DMS 273 (cell line): ENCODE measurements at regions not wholly inside any gene's neighbourhood (a gene's known extent, or its start where the extent isn't known, plus 50 kb on each side); places are given as distances from the start of the nearest gene placed in this dataset.

ENCODE experiments used
- DNase-seq: peaks from one replicate; lab custom pipeline; 2025; ENCODE audit not compliant: unreplicated experiment; lab: John Stamatoyannopoulos, UW

DNA sequence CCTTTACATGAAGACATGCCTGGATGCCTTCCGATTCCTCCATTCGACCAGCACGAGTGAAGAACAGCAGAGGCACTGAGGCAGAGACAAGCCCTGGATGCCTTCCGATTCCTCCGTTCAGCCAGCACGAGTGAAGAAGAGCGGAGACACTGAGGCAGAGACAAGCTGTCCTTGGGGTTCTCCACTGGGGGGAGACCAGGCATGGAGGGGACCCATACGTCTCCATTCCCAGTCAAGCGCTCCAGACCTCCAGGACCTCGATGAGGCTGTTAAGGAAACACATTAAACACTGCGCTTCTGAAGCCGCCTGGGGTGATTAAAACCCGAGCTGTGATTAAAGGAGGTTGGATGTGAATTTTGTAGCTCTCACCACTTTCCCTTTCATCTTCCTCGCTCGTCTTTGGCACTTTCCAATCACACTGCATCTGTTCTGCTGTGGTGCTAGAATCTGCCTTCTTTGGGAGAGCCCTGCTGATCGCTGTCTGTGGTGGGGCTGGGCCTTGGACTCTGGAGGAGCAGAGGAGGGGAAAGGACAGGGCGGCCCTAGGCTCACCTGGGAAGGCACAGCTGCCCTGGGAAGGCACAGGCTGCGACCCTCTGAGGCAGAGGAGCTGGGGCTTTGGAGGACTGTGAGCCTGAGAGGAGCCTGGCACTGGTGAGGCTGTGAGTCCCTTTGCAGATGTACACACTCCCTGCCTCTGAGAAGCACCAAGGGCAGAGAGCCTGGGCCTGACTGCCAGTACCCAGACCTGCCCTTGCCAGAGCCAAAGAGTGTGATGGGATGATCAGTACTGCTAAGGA lies 463.1 kb upstream of the HS6ST1 start:
- DNase-seq = no peak

DNA sequence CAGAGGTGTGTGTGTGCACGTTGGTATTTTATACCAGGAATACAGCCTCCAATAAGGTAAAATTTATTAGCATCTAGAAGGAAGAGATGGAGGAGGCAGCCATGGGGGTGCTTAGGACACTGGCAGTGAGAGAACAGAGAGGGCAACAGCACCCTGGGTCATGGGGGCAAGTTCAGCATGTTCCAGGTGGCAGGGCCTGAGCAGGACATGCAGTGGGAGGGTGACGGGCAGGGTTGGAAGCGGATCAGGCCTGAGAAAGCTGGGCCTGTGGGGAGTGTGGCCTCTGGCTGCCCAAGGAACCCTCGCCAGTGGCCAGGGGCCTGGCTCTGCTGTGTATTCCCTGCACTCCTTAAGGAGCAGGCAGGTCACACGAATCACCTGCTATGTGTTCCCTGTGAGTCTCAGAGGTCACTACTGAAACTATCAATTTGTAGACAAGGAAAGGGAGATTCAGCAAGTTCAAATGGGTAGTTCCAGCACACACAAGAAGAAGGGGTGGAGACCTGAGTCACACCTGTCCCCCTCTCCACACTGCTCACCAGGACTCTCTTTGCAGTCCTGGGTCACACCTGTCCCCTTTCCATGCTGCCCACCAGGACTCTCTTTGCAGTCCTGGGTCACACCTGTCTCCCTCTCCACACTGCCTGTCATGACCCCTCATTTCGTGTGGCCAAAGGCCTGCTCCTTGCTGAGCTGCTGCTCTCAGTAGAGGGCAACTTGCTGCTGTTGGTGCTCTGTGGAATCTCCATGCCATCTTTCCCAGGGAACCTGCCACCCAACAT lies 463.9 kb upstream of the HS6ST1 start:
- no peak for DNase-seq

DNA sequence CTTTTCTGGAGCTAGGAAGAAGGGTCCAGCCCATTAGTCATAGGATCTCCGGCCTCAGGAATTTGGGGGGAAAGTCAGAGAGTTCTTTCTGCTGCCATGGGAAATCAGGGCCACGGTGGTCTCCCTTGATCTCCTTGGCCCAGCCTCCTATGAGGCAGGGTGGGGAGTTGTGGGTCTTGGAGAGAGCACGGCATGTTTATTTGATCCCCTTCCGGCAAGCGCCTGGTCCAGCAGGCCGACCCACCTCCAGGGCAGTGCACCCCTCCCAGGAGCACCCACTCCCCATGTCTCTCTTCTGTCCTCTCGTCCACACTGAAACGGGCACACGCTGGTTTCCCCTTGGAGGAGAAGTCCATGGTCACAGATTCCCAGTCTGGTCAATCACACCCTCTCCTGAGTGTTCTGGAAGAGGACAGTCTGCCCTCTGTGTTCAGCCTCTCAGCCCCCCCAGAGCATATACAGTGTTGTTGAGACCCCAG lies 464.6 kb upstream of the HS6ST1 start:
- DNase-seq = no peak

- no peak for DNase-seq
Measured at GRCh38 chr2:128783896-128784295, 465.2 kb upstream of the HS6ST1 start.

GRCh38 chr2:128784626-128785306 lies 466.1 kb upstream of the HS6ST1 start:
- DNase-seq = no peak

DNA sequence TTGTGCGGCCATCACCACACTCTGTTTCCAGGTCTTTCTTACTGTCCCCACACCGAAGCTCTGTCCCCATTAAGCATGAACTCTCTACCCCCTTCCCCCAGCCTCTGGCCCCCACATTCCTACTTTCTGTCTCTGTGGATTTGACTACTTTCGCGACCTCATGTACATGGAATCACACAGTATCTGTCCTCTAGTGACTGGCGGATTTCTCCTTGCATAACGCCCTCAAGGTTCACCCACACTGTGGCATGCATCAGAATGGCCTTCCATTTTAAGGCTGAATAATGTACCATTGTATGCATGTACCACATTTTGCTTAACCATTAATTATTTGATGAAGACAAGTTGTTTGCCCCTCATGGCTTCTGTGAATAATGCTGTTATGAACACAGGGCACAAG lies 467.6 kb upstream of the HS6ST1 start:
- no peak for DNase-seq

DNA sequence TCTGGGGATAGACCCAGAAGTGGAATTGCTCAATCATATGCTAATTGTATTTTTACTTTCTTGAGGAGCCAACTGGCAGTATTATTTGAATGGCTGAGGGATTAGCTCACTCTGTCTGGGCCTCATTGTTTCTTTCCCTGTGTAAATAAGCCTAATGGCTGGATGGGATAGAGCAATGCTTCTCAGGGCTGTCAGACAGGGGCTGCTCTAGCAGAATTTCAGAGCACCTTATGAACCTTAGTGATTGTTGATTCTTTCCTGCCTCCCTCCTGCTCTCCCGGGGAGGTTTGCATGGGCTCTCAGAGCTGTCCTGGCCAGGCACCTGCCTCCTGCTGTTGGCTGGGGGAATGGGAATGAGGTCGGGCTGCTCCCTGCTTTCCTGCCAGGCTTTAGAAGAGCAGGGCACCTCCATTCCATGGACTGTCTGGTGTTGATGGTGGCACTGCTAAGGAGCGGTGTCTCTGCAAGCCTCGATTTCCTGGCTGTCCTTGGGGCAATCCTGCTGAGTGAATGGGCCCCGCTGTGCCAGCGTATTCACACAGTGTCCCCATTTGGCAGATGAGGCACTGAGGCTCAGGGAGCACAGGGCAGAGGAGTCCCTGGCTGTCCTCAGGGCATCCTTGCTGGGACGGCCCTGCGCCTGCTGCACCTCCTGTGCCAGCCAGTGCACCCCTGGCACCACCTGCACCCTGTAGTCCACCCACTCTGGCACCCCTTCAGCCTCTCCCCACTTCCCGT lies 468.2 kb upstream of the HS6ST1 start:
- DNase-seq = no peak

- no peak for DNase-seq
Measured at GRCh38 chr2:128787616-128788015, 468.9 kb upstream of the HS6ST1 start.

DNA sequence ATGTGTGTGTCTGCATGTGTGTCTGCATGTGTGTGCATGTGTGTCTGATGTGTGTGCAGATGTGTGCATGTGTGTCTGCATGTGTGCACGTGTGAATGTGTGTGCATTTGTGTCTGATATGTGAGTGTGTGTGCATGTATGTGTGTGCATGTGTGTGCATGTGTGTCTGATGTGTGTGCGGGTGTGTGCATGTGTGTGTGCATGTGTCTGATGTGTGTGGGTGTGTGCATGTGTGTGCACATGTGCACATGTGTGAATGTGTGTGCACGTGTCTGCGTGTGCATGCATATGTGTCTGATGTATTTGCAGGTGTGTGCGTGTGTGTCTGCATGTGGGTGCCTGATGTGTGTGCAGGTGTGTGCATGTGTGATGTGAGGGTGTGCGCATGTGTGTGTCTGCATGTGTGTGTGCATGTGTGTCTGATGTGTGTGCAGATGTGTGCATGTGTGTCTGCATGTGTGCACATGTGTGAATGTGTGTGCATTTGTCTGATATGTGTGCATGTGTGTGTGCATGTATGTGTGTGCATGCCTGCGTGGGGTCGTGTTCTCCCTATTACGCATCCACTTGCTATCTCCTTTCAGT lies 470.1 kb upstream of the HS6ST1 start:
- DNase-seq = no peak

DNA sequence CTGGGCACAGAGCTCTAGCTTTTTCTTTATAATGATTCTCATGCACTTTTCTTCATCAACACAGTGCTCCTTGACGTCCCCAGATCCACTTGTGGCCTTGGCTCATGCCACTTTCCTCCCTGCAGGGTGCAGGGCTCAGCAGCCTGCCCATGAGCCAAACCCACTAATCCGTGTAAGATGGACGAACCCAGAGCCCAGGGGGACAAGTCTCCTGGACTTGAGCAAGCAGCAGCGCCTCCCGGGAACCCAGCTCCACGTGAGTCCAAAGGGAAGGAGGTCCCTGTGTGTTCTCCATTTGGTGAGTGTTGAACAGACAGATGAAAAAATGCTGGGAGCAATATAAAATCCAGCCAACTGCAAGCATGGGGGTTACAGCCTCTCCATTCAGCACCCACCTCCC lies 470.6 kb upstream of the HS6ST1 start:
- DNase-seq = no peak

DNA sequence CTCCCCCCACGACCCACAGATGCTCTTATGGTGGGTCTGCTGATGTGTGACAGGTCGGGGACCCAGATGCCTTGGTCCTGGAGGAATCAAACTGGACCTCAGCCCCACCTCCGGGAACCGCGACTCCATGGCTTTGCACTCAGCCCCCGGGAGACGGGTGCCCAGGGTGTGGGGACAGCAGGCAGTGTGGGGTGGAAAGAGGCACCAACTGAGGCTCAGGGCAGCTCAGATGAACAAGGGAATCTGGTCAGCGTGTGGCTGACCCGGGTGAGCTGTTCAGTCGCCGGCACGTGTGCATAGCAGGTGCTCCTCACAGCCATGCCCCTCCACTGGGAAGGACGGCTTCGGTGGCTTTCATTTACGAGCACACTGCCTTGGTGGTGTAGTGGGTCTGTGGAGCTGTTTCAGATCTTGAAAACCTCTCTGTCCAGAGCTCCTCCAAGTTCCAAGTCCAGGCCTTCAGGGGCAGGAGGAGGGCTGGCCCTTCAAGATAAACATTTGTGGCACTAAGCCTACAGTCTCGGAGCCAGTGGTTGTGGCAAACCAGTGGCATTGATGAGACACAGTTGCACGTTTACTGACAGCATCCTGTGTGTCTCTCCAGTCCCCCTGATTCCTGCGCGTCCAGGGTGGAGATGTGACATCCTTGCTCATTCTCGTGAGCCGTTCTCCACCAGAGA lies 471.2 kb upstream of the HS6ST1 start:
- DNase-seq = no peak

DNA sequence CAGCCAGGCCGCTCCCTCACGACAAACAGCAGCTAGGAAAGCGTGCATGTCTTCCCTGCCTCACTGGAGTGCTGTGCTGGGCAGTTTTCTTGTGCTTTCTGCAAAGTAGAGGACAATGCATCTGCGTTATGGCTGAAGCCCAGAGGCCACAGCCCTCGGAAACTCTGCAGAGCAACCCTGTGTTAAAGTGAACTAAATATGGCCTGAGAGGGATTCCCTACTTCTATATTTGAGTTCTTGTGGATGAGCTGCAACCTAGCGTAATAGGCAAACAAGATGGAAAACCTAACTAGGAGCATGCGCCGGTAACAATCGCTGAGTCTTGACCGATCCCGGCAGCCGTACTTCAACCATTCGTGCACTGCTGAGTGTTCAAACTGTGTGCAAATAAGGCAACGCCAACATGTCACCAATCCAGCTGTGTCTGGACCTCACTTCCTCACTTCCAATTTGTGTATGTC lies 471.9 kb upstream of the HS6ST1 start:
- DNase-seq = no peak

DNA sequence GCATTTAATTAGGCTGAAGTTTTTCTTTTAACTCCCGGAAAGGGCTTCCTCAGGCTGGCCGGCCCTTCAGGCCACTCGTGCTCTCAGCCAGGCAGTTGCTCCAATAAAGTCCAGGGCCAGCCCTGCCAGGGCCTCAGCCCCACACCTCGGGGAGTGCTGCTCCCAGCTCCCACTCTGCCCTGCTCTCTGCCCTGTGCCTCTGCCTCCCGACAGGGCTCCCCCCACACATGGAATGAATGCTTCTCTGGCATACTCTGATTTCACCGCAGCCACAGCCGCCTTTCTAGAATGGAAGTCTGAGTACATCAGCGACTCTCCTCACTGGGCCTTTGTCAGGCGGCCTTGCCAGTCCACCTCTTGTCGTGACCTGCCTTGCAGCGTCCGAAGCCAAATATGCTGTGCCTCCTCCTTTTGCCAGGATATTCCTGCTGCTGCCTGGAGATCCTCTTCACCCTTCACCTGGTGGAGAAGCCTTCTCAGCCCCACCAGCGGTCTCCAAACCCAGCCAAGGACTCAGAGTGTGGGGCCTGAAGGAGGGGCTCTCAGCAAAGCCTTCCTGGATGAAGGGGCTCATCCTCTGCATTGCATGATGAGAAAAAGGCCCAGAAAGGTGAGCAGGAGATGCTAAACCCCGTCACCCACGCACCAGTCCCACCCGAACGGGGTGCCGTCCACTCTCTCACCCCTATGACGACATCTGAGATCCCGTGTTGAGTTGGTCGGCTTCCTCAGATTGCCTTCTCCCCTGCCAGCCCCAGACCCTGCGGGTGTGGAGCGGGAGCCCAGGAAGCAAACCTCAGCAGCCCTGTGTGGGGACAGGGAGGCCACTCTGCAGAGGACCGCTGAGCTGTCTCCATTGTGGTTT lies 472.7 kb upstream of the HS6ST1 start:
- DNase-seq = no peak

DNA sequence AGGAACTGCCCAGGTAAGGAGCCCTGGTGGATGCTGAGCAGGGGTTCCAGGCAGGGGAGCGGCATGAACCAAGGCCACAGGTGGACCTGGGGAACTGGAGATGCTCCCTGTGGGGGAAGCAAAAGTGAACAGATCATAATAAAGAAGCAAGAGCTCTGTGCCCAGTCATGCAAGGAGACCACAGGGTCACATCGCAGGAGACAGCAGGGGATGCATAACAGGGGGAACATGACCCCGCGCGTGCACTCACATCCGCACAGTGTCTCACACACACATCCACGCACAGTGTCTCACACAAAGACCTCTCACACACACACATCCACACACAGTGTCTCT lies 473.3 kb upstream of the HS6ST1 start:
- DNase-seq = no peak

GRCh38 chr2:128792476-128793054 lies 473.9 kb upstream of the HS6ST1 start:
- DNase-seq = no peak

DNA sequence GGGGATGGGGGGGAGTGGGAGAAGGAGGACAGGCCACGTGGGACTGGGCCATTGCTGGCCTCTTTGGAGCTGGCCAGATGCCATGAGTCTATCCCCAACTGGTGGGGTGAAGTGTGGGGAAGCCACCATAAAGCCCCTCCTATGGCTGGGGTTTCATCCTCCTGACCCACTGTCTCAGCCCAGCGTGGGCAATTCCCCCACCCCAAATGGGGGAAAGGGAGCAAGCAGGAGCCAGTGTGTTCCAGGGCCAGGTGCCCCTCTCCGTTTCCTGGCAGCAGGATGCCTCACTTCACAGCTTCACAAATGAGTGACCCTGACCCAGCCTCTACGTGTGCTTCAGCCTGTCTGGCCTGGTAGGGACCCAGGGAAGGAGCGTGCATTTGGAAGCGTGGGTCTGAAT lies 474.7 kb upstream of the HS6ST1 start:
- no peak for DNase-seq

DNA sequence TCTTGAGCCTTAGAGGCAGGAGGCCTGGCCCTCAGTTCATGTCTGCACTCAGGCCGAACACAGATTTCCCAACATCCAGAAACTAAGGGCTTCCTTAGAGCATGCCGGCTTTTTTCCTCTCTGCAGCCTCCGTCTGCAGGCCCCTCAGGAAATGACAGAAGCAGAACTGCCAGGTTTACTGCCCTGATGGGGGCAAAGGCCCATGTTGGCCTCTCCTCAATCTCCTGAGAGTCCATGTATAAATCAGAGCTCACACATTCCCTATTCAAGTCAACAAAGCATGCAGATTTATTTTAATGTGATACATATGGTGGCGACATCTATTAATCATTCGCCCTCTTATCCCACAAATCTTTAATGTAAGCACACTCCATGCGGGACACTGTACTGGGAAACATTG lies 475.6 kb upstream of the HS6ST1 start:
- no peak for DNase-seq

GRCh38 chr2:128796321-128796720 lies 477.7 kb upstream of the HS6ST1 start:
- DNase-seq = no peak

- DNase-seq = no peak
Measured at GRCh38 chr2:128797092-128797491, 478.4 kb upstream of the HS6ST1 start.
